ENCODE measurements at regions not wholly inside any gene's neighbourhood (a gene's known extent, or its start where the extent isn't known, plus 50 kb on each side); places are given as distances from the start of the nearest gene placed in this dataset.

- Histone ChIP-seq H3K36me3 (ENCODE audit: control insufficient read depth, insufficient read depth, low read length) (no peaks in the 10 kb centered on the region), H3K27me3 (ENCODE audit: control insufficient read depth, insufficient read depth, low read length) (no peaks in the 10 kb centered on the region), H3K4me3 (ENCODE audit: low read length) (no peak overlapping the region), H3K9ac (ENCODE audit: low read length) (no peak overlapping the region), H3K4me1 (ENCODE audit: control insufficient read depth, insufficient read depth, low read length) (no peaks in the 10 kb centered on the region), H3K27ac (ENCODE audit: low read depth, low read length) (no peak overlapping the region)
Observed at GRCh38 chr2:4336864-4337263, 633.5 kb downstream of the DCDC2C start.

DNA sequence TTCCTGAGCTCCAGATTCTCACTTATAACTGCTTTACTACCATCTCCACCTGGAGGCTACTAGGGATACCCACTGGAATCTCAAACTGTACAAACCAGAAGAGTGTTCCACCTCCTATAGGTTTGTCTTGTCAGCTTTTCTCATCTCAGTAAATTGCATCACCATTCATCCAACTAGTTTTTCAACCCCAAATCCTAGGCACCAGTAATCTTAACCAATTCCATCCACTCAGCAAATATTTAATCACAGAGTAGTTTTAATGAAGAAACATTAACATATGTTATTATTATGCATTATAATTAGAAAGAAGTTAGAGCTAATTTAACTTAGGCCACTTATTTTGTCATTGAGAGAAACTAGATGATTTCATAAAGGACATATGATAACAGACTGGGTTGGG, 635.0 kb downstream of the DCDC2C start:
- H3K4me3 ChIP-seq (ENCODE audit: low read length): no peak overlapping the region
- H3K4me1 ChIP-seq (ENCODE audit: control insufficient read depth, insufficient read depth, low read length): no peaks in the 10 kb centered on the region
- H3K27me3 ChIP-seq (ENCODE audit: control insufficient read depth, insufficient read depth, low read length): no peaks in the 10 kb centered on the region
- no peaks in the 10 kb centered on the region for H3K36me3 ChIP-seq (ENCODE audit: control insufficient read depth, insufficient read depth, low read length)
- no peak overlapping the region for H3K27ac ChIP-seq (ENCODE audit: low read depth, low read length)
- H3K9ac ChIP-seq (ENCODE audit: low read length): no peak overlapping the region

- Histone ChIP-seq H3K4me1 (ENCODE audit: control insufficient read depth, insufficient read depth, low read length) (no peaks in the 10 kb centered on the region), H3K27me3 (ENCODE audit: control insufficient read depth, insufficient read depth, low read length) (no peaks in the 10 kb centered on the region), H3K4me3 (ENCODE audit: low read length) (no peak overlapping the region), H3K27ac (ENCODE audit: low read depth, low read length) (no peak overlapping the region), H3K36me3 (ENCODE audit: control insufficient read depth, insufficient read depth, low read length) (no peaks in the 10 kb centered on the region), H3K9ac (ENCODE audit: low read length) (no peak overlapping the region)
Observed at GRCh38 chr2:4340536-4340935, 637.2 kb downstream of the DCDC2C start.

DNA sequence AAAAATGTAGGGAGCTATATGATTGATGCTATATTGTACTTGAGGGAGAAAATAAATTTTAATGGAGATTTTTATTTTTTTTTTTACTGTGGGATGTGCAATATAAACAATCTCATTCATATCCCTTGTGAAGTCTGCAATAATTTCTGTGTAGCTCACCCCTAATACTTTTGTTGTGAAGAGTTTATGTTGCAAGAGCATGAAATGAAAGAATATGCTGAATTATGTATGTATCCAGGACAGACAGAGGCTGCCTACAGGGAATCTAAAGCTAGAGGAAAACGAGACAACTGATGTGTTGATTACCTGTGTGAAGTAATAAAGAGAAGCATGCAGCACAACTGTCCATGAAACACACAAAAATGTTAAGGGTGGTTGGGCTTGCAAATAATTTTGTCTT, 643.3 kb downstream of the DCDC2C start:
- Histone ChIP-seq H3K9ac (ENCODE audit: low read length) (no peak overlapping the region), H3K36me3 (ENCODE audit: control insufficient read depth, insufficient read depth, low read length) (no peaks in the 10 kb centered on the region), H3K27ac (ENCODE audit: low read depth, low read length) (no peak overlapping the region), H3K4me1 (ENCODE audit: control insufficient read depth, insufficient read depth, low read length) (no peaks in the 10 kb centered on the region), H3K4me3 (ENCODE audit: low read length) (no peak overlapping the region), H3K27me3 (ENCODE audit: control insufficient read depth, insufficient read depth, low read length) (no peaks in the 10 kb centered on the region)

DNA sequence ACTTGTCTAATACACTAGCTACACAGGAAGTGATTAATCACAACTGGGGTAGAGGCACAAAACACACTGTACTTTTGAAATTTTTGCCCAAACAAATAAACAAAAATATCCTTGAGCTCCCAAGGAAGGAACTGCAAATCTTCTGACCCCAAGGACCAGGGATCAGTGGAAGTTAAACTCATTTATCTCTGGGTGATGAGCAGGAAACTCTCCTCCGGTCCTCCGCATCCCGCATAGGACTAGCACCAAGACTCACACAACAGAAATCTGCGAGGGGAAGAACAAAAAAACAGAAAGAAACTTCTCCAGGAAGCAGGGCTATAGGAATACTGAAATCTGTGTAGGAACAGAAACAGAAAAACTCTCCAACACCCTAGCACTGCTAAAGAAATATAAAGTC, 650.3 kb downstream of the DCDC2C start:
- Histone ChIP-seq H3K27me3 (ENCODE audit: control insufficient read depth, insufficient read depth, low read length) (no peaks in the 10 kb centered on the region), H3K4me1 (ENCODE audit: control insufficient read depth, insufficient read depth, low read length) (no peaks in the 10 kb centered on the region), H3K4me3 (ENCODE audit: low read length) (no peak overlapping the region), H3K9ac (ENCODE audit: low read length) (no peak overlapping the region), H3K27ac (ENCODE audit: low read depth, low read length) (no peak overlapping the region), H3K36me3 (ENCODE audit: control insufficient read depth, insufficient read depth, low read length) (no peaks in the 10 kb centered on the region)

GRCh38 chr2:4354164-4354563, 650.8 kb downstream of the DCDC2C start:
- H3K9ac ChIP-seq (ENCODE audit: low read length): no peak overlapping the region
- H3K36me3 ChIP-seq (ENCODE audit: control insufficient read depth, insufficient read depth, low read length): no peaks in the 10 kb centered on the region
- no peaks in the 10 kb centered on the region for H3K27me3 ChIP-seq (ENCODE audit: control insufficient read depth, insufficient read depth, low read length)
- no peak overlapping the region for H3K4me3 ChIP-seq (ENCODE audit: low read length)
- H3K27ac ChIP-seq (ENCODE audit: low read depth, low read length): no peak overlapping the region
- no peaks in the 10 kb centered on the region for H3K4me1 ChIP-seq (ENCODE audit: control insufficient read depth, insufficient read depth, low read length)

DNA sequence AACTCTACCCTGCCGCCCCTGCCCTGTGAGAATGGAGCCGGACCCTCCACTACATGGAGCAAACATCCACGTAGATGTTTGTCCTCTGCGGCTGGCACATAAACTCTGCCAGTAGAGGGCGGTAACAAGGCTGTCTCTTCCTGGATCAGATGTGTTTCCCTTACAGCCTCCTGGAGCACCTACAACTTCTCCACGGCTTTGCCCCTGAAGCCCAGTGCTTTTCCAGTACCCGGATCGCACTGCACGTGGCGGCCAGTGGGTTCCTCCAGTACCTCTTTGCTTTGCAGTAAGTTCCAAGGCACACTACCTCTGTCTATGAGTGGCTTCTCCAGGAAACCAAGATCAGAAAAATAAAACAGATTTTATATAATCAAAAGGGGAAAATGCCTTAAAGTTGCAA, 651.3 kb downstream of the DCDC2C start:
- Histone ChIP-seq H3K27ac (ENCODE audit: low read depth, low read length) (no peak overlapping the region), H3K4me1 (ENCODE audit: control insufficient read depth, insufficient read depth, low read length) (no peaks in the 10 kb centered on the region), H3K9ac (ENCODE audit: low read length) (no peak overlapping the region), H3K27me3 (ENCODE audit: control insufficient read depth, insufficient read depth, low read length) (no peaks in the 10 kb centered on the region), H3K36me3 (ENCODE audit: control insufficient read depth, insufficient read depth, low read length) (no peaks in the 10 kb centered on the region), H3K4me3 (ENCODE audit: low read length) (no peak overlapping the region)

- Histone ChIP-seq H3K9ac (ENCODE audit: low read length) (no peak overlapping the region), H3K27me3 (ENCODE audit: control insufficient read depth, insufficient read depth, low read length) (no peaks in the 10 kb centered on the region), H3K36me3 (ENCODE audit: control insufficient read depth, insufficient read depth, low read length) (no peaks in the 10 kb centered on the region), H3K4me1 (ENCODE audit: control insufficient read depth, insufficient read depth, low read length) (no peaks in the 10 kb centered on the region), H3K27ac (ENCODE audit: low read depth, low read length) (no peak overlapping the region), H3K4me3 (ENCODE audit: low read length) (no peak overlapping the region)
Observed at GRCh38 chr2:4356109-4356508, 652.7 kb downstream of the DCDC2C start.

DNA sequence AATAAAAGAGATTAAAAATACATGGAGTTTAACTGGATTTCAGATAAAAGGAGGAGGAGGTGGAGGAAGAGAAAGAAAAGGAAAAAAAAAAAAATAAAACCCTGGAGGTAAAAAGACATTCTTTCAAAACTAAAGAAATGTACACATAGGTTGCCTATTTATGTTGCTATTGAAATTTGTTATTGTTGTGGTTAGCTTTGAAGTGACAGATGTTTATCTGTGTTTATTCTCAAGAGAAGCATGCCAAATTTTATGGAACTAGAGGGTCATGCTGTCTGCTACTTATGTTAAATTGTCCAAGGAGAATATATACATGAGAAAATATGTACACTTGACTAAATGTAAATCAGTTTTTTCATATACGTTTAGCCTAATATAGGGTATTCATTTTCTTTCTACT, 653.2 kb downstream of the DCDC2C start:
- Histone ChIP-seq H3K36me3 (ENCODE audit: control insufficient read depth, insufficient read depth, low read length) (no peaks in the 10 kb centered on the region), H3K4me3 (ENCODE audit: low read length) (no peak overlapping the region), H3K4me1 (ENCODE audit: control insufficient read depth, insufficient read depth, low read length) (no peaks in the 10 kb centered on the region), H3K27me3 (ENCODE audit: control insufficient read depth, insufficient read depth, low read length) (no peaks in the 10 kb centered on the region), H3K27ac (ENCODE audit: low read depth, low read length) (no peak overlapping the region), H3K9ac (ENCODE audit: low read length) (no peak overlapping the region)

- Histone ChIP-seq H3K4me3 (ENCODE audit: low read length) (no peak overlapping the region), H3K36me3 (ENCODE audit: control insufficient read depth, insufficient read depth, low read length) (no peaks in the 10 kb centered on the region), H3K9ac (ENCODE audit: low read length) (no peak overlapping the region)
Observed at GRCh38 chr2:4357121-4357520, 653.7 kb downstream of the DCDC2C start.

GRCh38 chr2:4358837-4359236, 655.5 kb downstream of the DCDC2C start:
- no peak overlapping the region for H3K9ac ChIP-seq (ENCODE audit: low read length)
- H3K27me3 ChIP-seq (ENCODE audit: control insufficient read depth, insufficient read depth, low read length): no peaks in the 10 kb centered on the region
- H3K4me3 ChIP-seq (ENCODE audit: low read length): no peak overlapping the region
- H3K4me1 ChIP-seq (ENCODE audit: control insufficient read depth, insufficient read depth, low read length): no peaks in the 10 kb centered on the region
- no peaks in the 10 kb centered on the region for H3K36me3 ChIP-seq (ENCODE audit: control insufficient read depth, insufficient read depth, low read length)
- H3K27ac ChIP-seq (ENCODE audit: low read depth, low read length): no peak overlapping the region

More at GRCh38 chr2:4357121-4357520, 653.7 kb downstream of the DCDC2C start:
- Histone ChIP-seq H3K27ac (ENCODE audit: low read depth, low read length) (no peak overlapping the region), H3K4me1 (ENCODE audit: control insufficient read depth, insufficient read depth, low read length) (no peaks in the 10 kb centered on the region), H3K27me3 (ENCODE audit: control insufficient read depth, insufficient read depth, low read length) (no peaks in the 10 kb centered on the region)

DNA sequence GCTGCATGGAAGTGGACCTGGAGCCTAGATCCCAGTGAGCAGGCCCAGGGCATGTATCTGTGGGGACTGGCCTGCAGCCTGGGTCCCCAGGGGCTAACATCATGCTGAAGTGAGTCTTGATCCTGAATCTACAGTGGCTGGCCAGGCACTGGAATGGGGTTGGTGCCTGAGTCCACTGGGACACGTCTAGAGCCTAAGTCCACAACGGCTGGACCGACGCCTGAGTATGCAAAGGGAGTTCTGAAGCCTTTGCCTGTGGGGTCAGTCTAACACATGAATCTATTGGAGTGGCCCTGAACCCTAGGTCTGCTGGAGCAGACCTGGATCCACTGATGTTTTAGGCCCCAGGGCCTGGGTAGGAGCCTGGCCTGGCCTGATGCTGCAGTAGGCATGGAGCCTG, 665.5 kb downstream of the DCDC2C start:
- Histone ChIP-seq H3K9ac (ENCODE audit: low read length) (no peak overlapping the region), H3K27ac (ENCODE audit: low read depth, low read length) (no peak overlapping the region), H3K4me3 (ENCODE audit: low read length) (no peak overlapping the region), H3K36me3 (ENCODE audit: control insufficient read depth, insufficient read depth, low read length) (no peaks in the 10 kb centered on the region), H3K27me3 (ENCODE audit: control insufficient read depth, insufficient read depth, low read length) (no peaks in the 10 kb centered on the region), H3K4me1 (ENCODE audit: control insufficient read depth, insufficient read depth, low read length) (no peaks in the 10 kb centered on the region)

DNA sequence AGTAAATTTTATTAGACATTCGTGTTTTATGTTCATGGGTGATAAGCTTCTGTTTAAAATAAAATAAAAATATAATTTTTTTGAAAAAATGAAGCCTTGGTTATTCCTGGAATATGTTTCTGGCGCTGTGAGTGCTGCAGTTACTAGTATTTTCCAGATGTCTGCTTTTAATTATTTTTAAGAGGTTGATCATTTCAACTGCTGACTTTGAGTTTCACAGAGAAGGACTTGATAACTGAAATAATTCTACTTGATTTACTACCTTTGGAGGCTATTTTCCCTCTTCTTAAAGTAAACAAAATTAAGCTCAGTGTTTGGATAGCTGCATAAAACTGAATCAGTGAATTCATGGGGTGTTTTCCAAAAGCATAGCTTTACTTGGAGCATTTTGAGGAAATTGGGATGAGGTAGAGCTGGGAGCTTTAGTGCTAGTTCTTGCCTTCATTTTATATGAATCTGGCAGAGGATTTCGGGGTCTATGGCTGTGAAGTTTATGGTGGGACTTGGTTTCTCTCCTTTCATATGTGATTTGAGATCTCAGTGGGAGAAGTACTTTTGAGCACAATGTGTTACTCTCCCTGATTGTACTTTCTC, 666.5 kb downstream of the DCDC2C start:
- H3K4me3 ChIP-seq (ENCODE audit: low read length): no peak overlapping the region
- no peaks in the 10 kb centered on the region for H3K36me3 ChIP-seq (ENCODE audit: control insufficient read depth, insufficient read depth, low read length)
- H3K27me3 ChIP-seq (ENCODE audit: control insufficient read depth, insufficient read depth, low read length): no peaks in the 10 kb centered on the region
- H3K9ac ChIP-seq (ENCODE audit: low read length): no peak overlapping the region
- H3K27ac ChIP-seq (ENCODE audit: low read depth, low read length): no peak overlapping the region
- H3K4me1 ChIP-seq (ENCODE audit: control insufficient read depth, insufficient read depth, low read length): no peaks in the 10 kb centered on the region

Data from rectal smooth muscle tissue (tissue), 1 donor.